ENCODE measurements at regions not wholly inside any gene's neighbourhood (a gene's known extent, or its start where the extent isn't known, plus 50 kb on each side); places are given as distances from the start of the nearest gene placed in this dataset.

DNA sequence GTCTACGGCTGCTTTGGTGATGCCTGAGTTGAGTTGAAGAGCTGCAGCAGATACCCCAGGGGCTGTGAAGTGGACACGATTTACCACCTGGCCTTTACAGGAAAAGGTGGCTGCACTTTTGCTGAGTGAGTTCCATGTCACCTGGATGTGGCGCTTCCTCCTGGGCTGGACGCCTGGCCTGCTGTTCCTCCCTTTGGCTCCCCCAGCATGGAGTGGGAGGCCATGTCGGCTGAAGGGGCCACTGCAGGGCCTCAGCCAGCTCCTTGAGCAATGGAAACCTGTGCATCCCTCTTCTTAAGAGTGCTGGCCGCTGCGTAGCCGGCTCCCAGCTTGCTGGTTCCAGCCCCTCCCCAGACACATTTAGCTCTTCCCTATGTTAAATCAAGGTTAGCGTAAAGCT, 221.0 kb downstream of the GLRX3 start:
- DNase-seq = no peak
- 80 to 91% methylated on average over 1 to 9 of the region's 9 CpGs for WGBS, 2 donors (ENCODE audit: low coverage in 1 of 2)
- intact Hi-C loops (cut with DNase I; ENCODE audit: low total_unique reads) (no loop called here), in situ Hi-C loops (cut with MboI; ENCODE audit: low pct_ligation_motif_present in 1 of 4, low pct_unique_long_range_greater_than_20kb in 1 of 4, low sequenced_read_pairs in 3 of 4) (no loop called here)
- Histone ChIP-seq H3K4me3 (no peak overlapping the region), H3K27ac (no peak overlapping the region), H3K36me3 (no peaks in the 10 kb centered on the region), H3K27me3 (no peaks in the 10 kb centered on the region), H3K9me3 (no peaks in the 10 kb centered on the region), H3K4me1 (no peaks in the 10 kb centered on the region)
- TF ChIP-seq POLR2AphosphoS5 (IDR thresholded peaks at IDR 0.05) (no peak), CTCF (IDR thresholded peaks at IDR 0.05) (no peak), POLR2A (IDR thresholded peaks at IDR 0.05) (no peak)

GRCh38 chr10:130357951-130358350, 221.8 kb downstream of the GLRX3 start:
- WGBS, 2 donors (ENCODE audit: low coverage in 1 of 2) = 71% methylated on average over 12 of the region's 12 CpGs; no CpG with 5 or more reads in 1 of the 2 donors
- TF ChIP-seq CTCF (IDR thresholded peaks at IDR 0.05) = no peak
- TF ChIP-seq EP300 (IDR thresholded peaks at IDR 0.05; ENCODE audit: low read depth) = no peak
- TF ChIP-seq POLR2AphosphoS5 (IDR thresholded peaks at IDR 0.05) = no peak
- no peak for TF ChIP-seq POLR2A (IDR thresholded peaks at IDR 0.05)
- in situ Hi-C loops (cut with MboI; ENCODE audit: low pct_ligation_motif_present in 1 of 4, low pct_unique_long_range_greater_than_20kb in 1 of 4, low sequenced_read_pairs in 3 of 4) = no loop called here
- H3K4me3 ChIP-seq = no peak overlapping the region
- H3K27ac ChIP-seq = no peak overlapping the region
- H3K27me3 ChIP-seq = no peaks in the 10 kb centered on the region
- H3K9me3 ChIP-seq = no peaks in the 10 kb centered on the region
- DNase-seq = no peak
- H3K36me3 ChIP-seq = no peaks in the 10 kb centered on the region
- intact Hi-C loops (cut with DNase I; ENCODE audit: low total_unique reads) = no loop called here
- no peaks in the 10 kb centered on the region for H3K4me1 ChIP-seq

GRCh38 chr10:130358981-130359650, 222.9 kb downstream of the GLRX3 start:
- intact Hi-C loops (cut with DNase I; ENCODE audit: low total_unique reads) (no loop called here), in situ Hi-C loops (cut with MboI; ENCODE audit: low pct_ligation_motif_present in 1 of 4, low pct_unique_long_range_greater_than_20kb in 1 of 4, low sequenced_read_pairs in 3 of 4) (no loop called here)
- no peaks in the 10 kb centered on the region for H3K4me1 ChIP-seq
- no peak overlapping the region for H3K27ac ChIP-seq
- DNase-seq = no peak
- no peaks in the 10 kb centered on the region for H3K36me3 ChIP-seq
- 85% methylated on average over 22 of the region's 23 CpGs; no CpG with 5 or more reads in 1 of the 2 donors for WGBS, 2 donors (ENCODE audit: low coverage in 1 of 2)
- H3K27me3 ChIP-seq = no peaks in the 10 kb centered on the region
- H3K9me3 ChIP-seq = no peaks in the 10 kb centered on the region
- no peak overlapping the region for H3K4me3 ChIP-seq
- no peak for TF ChIP-seq EP300 (IDR thresholded peaks at IDR 0.05; ENCODE audit: low read depth)
- no peak for TF ChIP-seq POLR2AphosphoS5 (IDR thresholded peaks at IDR 0.05)
- TF ChIP-seq POLR2A (IDR thresholded peaks at IDR 0.05) = no peak
- no peak for TF ChIP-seq CTCF (IDR thresholded peaks at IDR 0.05)

DNA sequence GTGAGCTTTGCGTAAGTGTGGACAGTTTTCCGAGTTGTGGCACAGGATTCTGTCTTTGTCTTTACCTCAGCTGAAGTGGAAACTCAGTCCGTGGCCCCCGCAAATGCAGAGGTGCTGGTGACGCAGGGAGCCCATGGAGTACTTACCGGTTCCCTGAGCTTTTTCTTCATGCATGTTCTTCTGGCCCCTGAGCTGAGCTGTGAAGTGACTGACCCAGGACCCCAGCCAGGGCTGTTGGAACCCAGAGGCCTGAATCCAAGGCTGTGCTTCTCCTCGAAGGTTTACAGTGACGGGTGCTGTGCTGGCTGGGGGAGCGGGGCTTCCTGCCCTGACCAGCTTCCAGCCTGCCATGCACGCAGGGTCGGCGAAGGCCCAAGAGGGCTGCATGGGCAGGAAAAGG, 223.5 kb downstream of the GLRX3 start:
- H3K9me3 ChIP-seq = no peaks in the 10 kb centered on the region
- 86% methylated on average over 12 of the region's 12 CpGs; no CpG with 5 or more reads in 1 of the 2 donors for WGBS, 2 donors (ENCODE audit: low coverage in 1 of 2)
- DNase-seq = no peak
- no peaks in the 10 kb centered on the region for H3K4me1 ChIP-seq
- no peaks in the 10 kb centered on the region for H3K27me3 ChIP-seq
- in situ Hi-C loops (cut with MboI; ENCODE audit: low pct_ligation_motif_present in 1 of 4, low pct_unique_long_range_greater_than_20kb in 1 of 4, low sequenced_read_pairs in 3 of 4) (no loop called here), intact Hi-C loops (cut with DNase I; ENCODE audit: low total_unique reads) (no loop called here)
- no peak overlapping the region for H3K4me3 ChIP-seq
- TF ChIP-seq CTCF (IDR thresholded peaks at IDR 0.05) (no peak), EP300 (IDR thresholded peaks at IDR 0.05; ENCODE audit: low read depth) (no peak), POLR2AphosphoS5 (IDR thresholded peaks at IDR 0.05) (no peak), POLR2A (IDR thresholded peaks at IDR 0.05) (no peak)
- no peaks in the 10 kb centered on the region for H3K36me3 ChIP-seq
- H3K27ac ChIP-seq = no peak overlapping the region
